NCI-H2107 (cell line): ENCODE measurements at regions not wholly inside any gene's neighbourhood (a gene's known extent, or its start where the extent isn't known, plus 50 kb on each side); places are given as distances from the start of the nearest gene placed in this dataset.
A peak's percentile ranks its signal among the peaks of the same experiment; 100 is the strongest.

Experiments used
- DNase-seq: peaks from one replicate; lab custom pipeline; 2025; lab: John Stamatoyannopoulos, UW

- no peak for DNase-seq
Measured at GRCh38 chrX:10747975-10748374, 127.6 kb upstream of the MID1 start.

GRCh38 chrX:10749113-10749512 is 128.7 kb upstream of the MID1 start:
- no peak for DNase-seq

DNA sequence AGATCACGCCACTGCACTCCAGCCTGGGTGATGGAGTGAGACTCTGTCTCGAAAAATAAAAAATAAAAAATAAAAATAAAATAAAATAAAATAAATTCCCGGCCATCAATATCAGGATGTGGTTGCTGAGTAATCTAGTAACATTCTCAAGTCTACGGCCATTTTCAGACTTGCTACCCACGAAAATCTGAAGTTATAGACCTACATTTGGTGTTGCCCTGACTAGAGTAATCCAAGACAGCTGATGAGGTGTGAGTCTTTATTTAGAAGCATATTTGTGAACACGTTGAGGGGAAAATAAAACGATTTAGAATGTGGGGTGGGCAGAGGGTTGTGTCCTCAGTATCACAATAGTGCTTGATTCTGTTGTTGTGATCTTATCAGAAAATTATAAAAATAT is 130.2 kb upstream of the MID1 start:
- no peak for DNase-seq

- no peak for DNase-seq
Measured at GRCh38 chrX:10753116-10753515, 132.7 kb upstream of the MID1 start.

- no peak for DNase-seq
Measured at GRCh38 chrX:10754445-10754844, 134.1 kb upstream of the MID1 start.

GRCh38 chrX:10755439-10756334 is 135.3 kb upstream of the MID1 start:
- no peak for DNase-seq

DNA sequence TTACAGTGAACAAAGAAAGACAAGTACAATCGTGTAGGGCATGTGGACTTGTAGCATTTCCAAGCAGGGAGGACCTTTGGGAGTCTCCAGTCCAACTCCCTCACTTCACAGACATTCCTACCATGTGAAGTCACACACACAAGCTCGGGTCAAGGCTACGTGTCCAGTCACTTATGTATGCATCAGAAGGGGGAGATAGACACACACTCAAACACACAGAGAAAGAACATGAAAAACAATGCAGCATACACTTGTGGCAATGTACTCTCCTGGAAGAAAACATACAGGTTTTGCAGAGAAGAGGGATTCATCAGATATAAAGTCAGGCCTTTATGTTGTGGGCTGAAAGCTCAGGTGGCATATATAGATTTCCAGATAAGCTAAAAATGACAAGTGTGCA is 136.1 kb upstream of the MID1 start:
- DNase-seq = no peak

- no peak for DNase-seq
Measured at GRCh38 chrX:10759141-10759799, 138.9 kb upstream of the MID1 start.

- DNase-seq = no peak
Measured at GRCh38 chrX:10761447-10761846, 141.1 kb upstream of the MID1 start.

GRCh38 chrX:10769195-10769594 is 148.8 kb upstream of the MID1 start:
- peak; percentile 24 for DNase-seq

DNA sequence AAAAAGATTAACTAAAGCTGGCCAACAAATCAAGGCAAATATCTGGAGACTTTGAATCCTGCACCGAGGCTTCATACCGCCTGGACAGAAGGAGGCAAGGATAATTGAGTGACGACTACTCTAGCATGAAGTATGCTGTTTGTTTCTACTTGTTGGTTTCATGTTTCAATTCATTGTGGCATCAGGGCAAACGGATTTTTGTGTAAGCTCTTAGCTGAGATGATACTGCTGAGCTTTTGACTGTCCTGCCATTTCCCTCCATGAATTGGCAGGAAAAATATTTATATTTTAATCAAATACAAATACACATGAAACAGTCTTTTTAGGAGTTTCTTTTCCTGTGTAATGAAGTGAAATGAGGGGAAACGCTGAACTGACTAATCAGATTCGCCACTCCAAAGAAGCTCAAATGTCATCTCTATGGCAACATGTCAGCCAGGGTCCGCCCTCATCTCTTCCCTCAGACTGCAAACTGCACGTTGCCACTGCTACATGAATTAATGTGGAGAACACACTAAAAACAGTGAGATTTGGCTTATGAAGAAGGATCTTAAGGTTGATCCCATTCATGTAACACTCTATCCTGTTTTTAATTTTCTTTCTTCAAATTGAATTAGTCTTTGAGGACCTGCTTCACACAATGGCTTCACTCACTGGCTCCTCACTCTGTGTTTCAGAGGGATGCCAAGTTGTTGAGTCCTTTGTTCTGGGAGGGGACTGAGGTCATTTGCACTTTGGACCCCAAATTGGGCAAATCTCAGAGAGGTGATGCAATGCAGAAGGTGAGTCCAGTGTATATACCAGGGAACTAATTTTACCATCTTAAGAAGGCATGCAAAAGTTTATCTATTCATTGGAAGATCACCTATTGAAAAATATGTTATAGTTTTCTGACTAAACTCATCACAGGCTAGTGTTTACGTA is 149.6 kb upstream of the MID1 start:
- DNase-seq = peak; percentile 56

GRCh38 chrX:10773318-10773717 is 152.9 kb upstream of the MID1 start:
- DNase-seq = no peak

- DNase-seq = peak; percentile 43
Measured at GRCh38 chrX:10781847-10782530, 161.6 kb upstream of the MID1 start.

- DNase-seq = no peak
Measured at GRCh38 chrX:10783451-10783995, 163.1 kb upstream of the MID1 start.

DNA sequence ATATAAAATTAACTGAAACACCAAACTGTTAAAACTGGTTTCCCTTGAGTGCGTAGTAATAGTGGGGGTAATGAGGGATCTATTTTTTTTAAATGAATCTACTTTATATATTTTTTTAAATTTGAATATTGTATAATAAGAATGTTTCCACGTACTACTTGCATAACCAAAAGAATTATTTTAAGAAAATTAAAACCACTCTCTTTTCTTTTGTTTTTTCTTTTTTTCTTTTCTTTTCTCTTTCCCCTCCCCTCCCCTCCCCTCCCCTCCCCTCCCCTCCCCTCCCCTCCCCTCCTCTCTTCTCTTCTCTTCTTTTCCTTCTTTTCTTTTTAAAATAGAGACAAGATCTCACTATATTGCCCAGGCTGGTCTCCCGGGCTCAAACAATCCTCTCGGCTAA is 166.9 kb upstream of the MID1 start:
- no peak for DNase-seq

GRCh38 chrX:10794203-10794630 is 173.8 kb upstream of the MID1 start:
- no peak for DNase-seq

- no peak for DNase-seq
Measured at GRCh38 chrX:10795721-10796120, 175.3 kb upstream of the MID1 start.

DNA sequence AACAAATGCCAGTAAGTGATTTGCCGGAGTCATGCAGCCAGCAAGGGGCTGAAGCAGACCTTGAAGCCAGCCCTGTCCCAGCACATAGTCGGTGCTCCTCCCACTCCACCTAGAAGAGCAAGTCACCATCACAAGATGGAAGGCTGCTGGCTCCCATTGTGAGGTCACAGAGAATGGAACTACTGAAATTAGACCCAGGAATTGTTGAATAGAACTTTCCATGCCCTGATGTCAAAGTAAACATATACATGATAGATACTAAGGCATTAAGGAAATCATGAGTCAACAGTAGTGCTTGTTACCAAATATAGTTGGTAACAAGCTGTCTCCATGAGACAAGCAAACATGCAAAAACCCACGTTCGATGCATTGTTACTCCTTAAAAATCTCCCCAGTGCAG is 177.1 kb upstream of the MID1 start:
- no peak for DNase-seq

GRCh38 chrX:10798041-10798440 is 177.7 kb upstream of the MID1 start:
- DNase-seq = no peak

GRCh38 chrX:10800796-10801195 is 180.4 kb upstream of the MID1 start:
- no peak for DNase-seq

- no peak for DNase-seq
Measured at GRCh38 chrX:10811111-10811510, 190.7 kb upstream of the MID1 start.
